ENCODE measurements at regions not wholly inside any gene's neighbourhood (a gene's known extent, or its start where the extent isn't known, plus 50 kb on each side); places are given as distances from the start of the nearest gene placed in this dataset.

DNA sequence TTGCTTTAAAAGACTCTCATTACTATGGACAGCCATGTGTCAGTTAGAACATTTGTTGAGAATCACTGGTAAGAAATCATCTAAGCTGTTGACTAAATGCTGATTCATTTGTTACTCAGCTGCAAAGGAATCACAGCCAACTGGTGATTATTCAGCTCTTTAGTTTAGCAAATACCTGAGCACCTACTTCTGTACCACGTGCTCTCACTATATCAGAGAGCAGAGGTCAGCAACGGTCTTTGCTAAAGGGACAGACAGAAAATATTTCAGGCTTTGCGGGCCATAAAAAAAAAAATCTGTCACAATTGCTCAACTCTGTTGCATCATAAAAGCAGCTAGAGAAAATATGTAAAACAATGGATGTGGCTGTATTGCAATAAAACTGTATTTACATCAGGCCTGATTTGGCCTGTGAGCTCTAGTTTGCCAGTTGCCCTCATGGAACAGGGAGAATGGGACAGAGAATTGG is 377.6 kb downstream of the DNAH5 start:
- DNase-seq, result no peak

DNA sequence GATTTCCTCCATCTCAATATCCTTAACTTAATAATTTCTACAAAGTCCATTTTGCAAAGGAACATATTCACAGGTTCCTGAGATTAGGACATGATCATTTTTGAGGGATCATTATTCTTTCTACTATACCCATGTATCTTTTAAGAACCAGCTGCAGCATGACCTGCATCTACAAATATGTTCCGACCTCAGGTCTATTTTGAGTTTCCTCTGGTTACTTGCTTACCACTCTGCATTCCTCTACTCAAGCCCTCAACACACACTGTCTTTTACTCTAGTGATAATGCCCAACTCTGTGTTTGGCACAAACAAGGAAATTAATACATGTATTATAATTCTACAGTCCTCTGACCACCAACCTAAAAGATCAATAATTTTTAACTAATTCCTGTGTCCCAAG is 386.1 kb downstream of the DNAH5 start:
- DNase-seq, result no peak

DNA sequence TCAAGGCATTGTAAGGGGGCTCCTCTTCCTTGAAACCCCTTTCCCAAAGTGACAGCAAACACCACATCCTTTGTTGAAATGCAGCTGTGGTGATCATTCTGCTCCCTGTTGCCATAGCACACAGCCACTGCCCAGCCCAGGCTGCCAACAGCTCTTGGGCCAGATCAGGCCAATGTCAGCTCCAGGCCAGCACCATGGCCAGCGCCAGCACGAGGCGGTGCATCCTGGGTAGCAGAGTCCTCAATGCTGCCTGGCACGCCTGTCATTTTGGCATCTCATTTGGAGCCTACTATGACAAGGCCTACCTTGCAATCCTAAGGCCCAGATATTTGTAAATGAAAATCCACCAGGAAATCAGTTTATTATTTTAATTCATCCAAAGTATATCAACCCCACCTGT is 390.6 kb downstream of the DNAH5 start:
- no peak for DNase-seq

DNA sequence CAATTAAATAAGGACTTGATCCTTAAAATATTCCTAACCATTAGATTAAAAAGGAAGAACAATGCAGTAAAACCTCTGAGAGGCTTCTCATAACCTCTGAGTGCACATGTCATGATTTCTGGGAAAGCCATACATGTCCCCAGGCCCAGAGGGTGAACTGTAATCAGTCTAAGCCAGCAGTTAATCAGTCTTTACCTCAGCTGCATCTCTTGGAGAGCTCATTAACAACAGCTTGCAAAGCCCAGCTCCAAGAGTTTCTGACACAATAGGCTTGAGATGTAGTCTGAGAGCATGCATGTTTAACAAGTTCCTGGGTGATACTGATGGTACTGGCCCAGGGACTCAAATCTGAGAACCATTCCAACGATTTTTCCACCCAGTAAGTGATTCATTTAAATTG is 392.1 kb downstream of the DNAH5 start:
- peak; percentile 92 for DNase-seq

DNA sequence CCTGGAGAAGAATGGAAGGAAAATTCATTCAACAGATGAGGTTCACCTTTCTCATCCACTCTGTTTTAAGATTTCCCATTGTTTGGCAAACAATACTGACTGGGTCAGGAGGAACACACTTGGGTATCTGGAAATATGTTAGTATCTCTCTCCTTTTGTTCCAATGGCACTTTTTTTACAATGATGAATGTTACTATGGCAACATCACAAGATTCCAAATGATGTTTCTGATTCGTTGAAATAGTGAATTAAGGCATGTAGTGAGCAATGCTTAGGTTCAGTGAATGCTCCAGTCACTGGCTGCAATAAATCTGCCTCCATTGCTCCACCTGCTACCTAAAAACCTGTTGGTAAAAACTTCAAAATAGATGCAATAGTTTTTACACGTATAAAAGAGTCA is 392.8 kb downstream of the DNAH5 start:
- no peak for DNase-seq

DNA sequence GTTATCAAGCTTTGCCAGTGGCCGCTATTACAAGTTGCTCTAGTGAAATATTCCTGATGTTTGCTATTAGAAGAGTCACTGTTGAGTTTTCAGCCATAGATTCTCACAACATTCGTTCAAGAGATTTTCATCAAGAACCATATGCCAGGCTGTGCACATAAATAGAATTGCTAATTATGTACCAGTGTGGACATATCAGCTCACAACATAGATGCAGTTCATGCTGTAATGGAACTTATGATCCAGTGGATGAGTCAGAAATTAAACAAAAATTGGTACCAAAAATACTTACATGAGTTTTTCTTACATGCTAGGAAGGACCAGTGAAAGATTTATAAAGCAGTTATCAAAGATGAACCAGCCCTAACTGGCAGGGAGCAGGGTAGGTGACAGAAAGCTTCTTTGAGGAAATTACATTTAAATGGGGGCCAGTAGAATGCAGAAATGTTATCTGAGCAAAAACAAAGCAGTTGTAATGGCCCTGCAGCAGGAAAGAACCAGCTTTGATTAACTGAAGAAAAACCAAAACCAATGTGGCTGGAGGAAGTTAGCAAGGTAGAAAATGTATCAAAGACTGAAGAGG is 404.2 kb downstream of the DNAH5 start:
- DNase-seq, result no peak

DNA sequence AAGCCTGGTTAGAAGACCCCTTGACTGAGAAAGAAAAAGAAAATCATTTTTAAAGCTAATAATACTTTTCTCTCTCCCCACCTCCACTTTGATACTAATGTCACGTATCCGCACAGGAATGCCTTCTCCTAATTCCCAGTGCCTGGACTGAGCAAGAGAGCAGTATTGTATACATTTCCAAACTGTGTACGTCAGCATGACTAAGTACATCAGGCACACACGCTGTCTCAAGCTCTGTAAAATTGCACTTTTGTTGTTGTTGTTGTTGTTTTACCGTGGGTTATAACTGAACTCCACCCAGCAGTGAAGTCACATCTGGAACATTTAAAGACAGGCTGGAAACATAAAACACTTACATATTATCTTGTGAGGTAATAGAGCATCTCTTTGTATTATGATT is 407.6 kb downstream of the DNAH5 start:
- DNase-seq, result no peak

DNA sequence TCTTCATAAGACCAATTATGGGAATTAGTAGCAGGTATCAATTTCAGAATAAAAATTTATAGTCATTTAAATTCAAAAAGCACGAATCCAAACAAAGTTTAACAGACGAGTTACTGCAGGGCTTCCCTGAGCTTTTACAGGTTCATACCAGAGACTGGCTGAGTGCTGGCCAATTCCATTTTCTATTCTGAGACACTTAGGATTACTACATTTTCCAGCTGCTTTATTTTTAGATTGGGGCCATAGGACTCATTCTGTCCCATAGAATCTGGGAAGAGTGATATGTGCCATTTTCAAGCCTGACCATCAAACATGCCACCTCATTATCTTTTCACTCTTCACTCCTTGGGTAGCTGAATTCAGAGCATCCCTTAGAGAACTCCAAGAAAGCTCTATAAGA is 410.7 kb downstream of the DNAH5 start:
- no peak for DNase-seq

DNA sequence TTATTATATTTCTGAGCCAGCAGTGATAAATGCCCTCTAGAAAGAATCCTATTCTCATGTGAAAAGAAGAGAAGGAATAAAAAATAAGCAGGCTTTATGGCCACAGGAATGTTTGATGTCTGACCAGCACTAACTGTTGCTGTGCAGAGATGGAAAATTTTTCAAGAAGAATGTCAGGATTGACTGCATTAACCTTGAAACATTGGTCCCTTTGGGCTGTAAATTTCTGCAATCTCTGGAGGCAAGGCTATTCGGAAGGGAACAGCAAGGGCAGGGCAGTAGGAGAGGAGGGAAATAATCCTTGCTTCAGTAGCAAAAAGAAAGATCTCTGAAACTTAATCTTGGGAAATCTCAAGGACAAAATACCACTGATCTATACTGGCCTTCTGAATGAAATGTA is 415.2 kb downstream of the DNAH5 start:
- no peak for DNase-seq

DNA sequence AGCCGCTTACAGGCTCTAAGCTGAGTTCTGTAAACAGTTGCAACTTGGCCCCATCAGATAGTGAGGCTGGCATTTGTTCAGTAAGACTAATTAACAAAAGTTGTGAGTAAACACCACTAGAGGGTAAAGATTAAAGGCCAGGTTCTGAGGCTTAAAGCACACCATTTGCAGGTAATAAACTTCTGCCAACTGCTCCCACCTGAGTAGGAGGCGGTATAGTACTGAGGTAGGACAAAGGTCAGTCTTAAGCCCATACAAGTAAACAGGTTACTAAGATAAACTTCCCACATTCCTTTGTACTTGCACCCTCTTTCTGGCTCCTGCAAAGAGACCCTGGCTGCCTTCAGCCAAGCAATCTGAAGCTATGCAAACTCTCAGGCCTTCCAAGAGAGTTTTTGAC is 419.6 kb downstream of the DNAH5 start:
- DNase-seq, result no peak

DNA sequence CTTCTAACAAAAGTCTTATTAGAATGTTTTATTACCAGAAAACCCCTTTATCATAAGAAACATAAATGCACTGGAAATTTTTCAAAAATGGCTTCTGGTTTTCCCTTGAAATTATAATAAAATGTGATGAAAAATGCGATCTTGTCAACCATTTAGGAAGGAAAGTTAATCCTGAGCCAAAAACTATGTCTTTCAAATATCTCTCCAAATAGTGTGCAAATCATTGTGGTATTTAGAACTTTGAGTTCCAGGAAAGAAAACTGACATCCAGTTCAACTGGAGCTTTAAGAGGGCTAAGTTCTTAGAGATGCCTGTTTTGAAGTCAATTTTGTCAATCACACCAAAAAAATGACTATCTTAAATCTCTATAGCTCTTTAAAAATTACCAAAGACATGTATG is 425.4 kb downstream of the DNAH5 start:
- DNase-seq, result no peak

DNA sequence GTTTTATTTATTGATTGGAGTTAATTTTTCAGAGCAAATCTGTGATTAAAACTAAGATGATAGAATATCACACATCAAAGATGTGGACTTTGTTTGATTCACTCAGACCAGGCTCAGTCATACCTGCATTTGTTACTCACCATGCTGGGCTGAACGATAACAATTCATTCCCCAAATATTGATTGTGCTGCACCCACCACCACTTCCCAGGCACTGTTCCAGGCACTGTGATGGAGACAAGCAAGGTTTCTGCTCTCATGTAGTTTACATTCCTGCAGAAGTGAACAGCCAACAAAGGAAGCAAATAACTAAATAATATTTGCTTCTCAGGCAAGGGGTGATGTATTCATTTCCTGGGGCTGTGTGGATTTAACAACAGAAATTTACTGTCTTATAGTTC is 428.3 kb downstream of the DNAH5 start:
- DNase-seq, result no peak

DNA sequence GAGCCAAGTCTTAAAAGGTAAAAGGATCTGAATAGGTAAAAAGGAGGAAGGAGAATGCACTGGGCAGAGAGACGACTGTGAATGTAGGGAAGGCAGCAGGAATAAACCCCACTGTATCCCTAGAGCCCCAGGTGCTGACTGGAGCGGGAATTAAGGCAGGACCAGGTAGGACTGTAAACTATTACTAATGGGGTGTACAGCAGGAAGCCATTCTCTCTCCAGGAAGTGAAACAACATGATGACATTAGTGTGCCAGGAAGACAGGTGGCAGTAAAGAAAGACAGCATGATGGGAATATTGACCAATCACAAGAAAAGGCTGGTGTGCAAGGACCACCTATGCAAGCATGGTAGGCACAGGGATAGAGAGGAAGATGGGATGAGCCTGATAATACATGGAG is 433.0 kb downstream of the DNAH5 start:
- DNase-seq, result no peak

DNA sequence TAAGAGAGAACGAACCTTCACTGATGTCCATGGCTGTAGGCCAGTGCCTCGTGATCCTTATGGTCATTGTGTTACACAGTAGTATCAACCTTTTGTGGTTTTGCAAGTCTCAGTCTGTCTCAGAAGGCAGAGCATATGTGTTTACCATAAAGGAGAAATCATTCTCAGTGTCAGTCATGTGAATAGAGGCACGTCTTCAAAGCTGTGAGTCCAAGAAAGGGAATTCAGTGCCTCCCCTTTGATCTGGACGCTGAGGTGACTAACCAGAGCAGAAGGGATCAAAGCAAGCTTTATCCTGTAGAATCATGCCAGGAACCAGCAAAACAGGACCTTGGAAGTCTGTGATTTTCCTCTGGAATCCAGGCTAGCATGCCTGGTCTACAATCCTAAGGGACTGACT is 433.9 kb downstream of the DNAH5 start:
- DNase-seq, result no peak

DNA sequence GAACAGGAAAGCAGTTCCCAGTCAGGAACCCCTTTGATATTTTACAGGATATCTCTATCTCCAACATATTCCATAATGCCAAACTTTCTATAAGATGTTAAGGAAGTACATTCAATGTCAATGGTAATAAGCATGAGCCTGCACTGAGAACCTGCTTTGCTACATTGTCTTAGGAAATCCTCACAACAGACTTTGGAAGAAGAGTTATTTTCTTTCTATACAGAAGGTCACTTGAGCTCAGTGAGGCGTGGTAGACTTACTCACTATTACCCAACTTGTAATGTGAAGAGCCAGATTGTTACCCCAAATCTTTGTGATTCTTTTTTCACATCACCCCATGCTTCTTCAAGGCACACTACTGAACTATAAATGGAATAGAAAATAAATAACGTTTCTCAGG is 435.9 kb downstream of the DNAH5 start:
- DNase-seq, result no peak

DNA sequence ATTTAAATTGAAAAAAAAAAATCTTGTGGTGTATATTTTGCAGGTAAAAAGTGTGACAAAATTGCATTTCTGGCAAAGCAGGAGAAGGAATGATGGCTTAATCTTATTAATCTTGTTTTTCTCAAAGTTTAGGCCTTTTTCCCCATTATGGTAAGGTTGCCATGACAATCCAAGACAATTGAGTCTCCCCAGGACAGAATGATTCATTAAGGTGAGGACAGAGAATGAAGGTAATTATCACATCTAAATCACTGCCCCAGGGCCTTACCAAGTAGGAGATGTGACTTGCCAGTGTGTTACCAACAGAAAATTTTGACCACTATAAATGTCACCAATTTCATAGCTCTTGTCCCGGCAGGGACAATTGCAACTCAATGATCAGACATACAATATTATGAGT is 439.2 kb downstream of the DNAH5 start:
- no peak for DNase-seq

DNA sequence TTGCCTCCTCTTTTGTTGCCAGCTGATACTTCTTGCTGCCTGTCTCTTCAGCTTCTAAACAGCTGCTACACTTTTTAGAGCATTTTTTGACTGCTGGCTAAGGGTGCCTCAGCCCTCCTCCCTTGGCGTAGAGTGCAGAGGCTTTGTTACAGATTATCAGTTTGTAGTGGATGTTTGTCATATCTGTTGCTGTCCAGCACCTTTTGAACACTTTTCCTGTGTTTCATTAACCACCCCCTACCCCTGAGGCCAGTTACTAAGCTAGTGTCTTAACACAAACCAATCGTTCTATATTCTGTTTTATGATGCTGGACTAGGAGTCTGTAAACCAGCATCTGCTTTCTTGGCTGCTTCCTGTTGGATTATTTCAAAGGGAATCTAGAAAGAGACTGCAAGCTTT is 441.5 kb downstream of the DNAH5 start:
- DNase-seq, result no peak

DNA sequence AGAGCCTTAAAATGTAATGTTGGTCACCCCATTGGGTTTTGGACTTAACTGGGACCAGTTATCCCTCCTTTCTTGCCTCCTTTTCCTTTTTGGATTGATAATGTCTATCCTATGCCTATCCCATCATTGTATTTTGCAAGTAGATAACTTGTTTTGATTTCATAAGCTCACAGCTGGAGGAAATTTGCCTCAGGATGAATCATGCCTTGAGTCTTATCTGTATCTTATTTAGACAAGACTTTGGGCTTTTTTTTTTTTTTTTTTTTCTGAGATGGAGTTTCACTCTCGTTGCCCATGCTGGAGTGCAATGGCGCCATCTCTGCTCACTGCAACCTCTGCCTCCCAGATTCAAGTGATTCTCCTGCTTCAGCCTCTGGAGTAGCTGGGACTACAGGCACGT is 443.3 kb downstream of the DNAH5 start:
- DNase-seq, result no peak

DNA sequence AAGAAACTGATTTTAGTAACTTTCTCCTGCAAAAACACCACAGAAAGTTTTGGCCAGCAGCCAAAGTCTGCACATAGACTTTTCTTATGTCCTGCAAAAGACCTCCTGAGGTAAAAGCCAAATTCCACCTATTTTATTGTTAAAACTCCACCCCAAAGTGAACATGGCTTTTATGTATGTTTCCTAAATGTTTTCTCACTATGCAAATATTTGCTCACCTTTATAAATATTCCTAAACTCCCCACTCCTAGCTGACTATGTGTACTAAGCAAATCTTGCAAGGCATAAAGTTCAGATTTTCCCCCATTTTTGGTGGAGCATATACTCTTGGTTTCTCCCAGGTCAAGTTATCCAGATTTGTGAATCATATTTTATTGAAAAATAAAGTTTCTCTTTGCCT is 446.2 kb downstream of the DNAH5 start:
- no peak for DNase-seq

DNA sequence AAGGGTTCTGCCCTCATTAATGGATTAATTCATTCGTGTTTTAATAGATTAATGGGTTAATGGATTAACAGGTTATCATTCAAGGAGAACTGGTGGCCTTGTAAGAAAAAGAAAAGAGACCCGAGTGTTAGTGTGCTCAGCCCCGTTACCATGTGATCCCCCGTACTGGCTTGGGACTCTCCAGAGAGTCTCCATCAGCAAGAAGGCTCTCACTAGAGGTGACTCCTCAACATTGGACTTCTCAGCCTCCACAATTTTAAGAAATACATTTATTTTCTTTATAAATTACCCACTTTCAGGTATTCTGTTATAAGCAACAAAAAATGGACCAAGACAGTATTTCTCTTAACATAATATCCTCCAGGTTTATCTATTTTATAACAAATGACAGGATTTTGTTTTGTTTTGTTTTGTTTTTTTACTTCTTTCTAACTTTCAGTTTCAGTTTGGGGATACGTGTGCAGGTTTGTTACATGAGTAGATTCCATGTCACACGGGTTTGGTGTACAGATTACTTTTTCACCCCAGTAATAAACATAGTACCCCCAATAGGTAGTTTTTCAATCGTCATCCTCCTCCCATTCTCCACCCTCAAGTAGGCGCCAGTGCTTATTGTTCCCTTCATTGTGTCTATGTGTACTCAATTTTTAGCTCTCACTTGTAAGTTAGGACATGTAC is 456.1 kb downstream of the DNAH5 start:
- DNase-seq, result no peak

DNA sequence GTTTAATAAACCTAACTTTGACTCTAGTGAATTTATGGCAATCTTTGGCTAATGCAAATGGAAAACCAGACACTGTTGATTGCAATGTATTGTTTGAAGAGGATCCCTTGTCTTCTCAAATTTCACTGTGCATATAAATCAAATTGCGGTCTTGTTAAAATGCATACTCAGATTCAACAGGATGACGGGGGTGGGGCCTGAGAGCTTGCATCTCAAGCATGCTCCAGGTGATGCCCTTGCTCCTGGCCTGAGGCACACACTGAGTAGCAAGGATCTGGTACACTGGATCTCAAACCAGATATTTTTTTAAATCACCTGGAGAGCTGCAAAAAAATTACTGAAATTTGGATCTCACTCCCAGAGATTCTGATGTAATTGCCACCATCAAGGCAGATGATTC is 463.7 kb downstream of the DNAH5 start:
- no peak for DNase-seq

DNA sequence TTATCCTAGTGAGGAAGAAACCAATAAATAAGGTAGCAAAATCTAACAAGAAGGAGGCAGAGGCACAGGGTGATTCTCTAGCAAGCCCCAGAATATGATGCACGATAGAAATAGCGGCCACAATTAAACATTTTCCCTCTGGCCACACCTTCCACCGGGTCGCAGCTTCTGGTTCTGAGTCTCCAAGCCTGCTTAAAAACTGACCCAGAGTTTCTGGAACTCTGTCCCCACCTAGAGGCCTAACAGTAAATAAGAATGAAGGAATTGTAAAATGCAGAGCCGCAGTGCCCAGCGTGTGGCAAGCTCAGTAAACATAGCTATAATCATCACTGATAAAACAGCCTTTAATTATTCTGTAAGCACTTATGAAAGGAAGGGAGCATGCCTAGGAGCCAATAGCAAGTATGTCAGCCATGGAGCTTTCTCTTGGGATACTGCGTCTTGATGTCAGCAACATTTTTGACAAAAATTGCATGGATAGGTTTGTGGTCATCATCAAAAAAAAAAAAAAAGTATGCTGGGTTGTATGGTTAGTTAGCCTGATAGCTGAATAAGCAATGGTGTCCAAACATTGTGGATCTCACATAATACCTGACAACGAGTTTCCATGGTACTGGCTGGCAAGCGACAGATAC is 465.5 kb downstream of the DNAH5 start:
- peak; percentile 60 for DNase-seq

DNA sequence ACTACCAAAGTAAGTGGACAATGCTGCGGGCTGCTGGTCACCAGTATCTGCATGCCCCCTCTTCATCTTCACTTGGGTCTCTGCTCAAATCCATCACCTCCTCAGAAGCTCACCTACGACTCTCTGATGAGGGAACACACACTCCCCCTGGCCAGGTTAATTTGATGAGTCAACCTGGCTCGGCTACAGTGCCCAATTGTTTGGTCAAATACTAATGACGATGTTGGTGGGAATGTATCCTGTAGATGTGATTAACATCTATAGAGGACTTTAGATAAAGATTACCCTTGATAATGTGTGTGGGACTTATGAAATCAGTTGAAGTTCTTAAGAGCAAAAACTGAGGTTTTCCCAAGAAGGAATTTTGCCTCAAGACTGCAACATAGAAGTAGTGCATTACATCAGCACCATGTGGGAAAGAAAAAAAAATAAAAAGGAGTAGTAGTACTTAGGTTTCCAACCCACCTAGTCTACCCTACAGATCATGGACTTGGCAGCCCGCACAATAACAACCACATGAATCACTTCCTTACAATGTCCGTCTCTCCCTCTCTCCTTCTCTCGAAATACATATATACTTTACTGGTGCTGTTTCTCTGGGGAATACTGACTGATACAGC is 467.3 kb downstream of the DNAH5 start:
- no peak for DNase-seq

DNA sequence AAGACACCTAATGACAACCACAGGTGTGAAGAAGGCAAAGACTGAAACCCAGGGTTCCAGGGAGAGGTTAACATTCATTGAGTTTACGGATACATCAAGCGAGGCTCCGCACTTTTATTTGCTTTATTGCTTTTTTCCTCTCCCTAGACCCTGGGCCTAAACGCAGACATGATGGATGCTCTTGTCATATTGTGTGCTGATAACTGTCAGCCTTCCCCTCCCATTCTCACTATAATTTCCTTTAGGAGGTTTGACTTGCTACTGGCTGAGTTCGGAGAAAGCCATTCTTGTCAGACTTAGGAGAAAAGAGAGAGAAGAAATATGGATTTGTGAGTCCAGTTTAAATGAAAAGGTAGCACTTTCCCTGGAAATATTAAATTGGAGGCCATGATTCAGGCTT is 471.6 kb downstream of the DNAH5 start:
- no peak for DNase-seq

All from NCI-H82 (cell line).